Astrocyte of the cerebellum (primary cell): ENCODE measurements at regions not wholly inside any gene's neighbourhood (a gene's known extent, or its start where the extent isn't known, plus 50 kb on each side); places are given as distances from the start of the nearest gene placed in this dataset.
A peak's percentile ranks its signal among the peaks of the same experiment; 100 is the strongest.
"Not testable (repeated sequence)": the region's sequence is repeated elsewhere in the genome, so short reads cannot be mapped to it uniquely, and the experiment has no call there.

Experiments used
- DNase-seq: peaks from one replicate; pipeline ENCODE4 v3.0.0-alpha.2; 2011; ENCODE audit warnings: low read depth
- H3K4me3 ChIP-seq: 2 replicates; pipeline ENCODE4 v1.5.1; 2011; ENCODE audit warnings: mild to moderate bottlenecking, low read depth, low read length, moderate library complexity
- in situ Hi-C: cut with HindIII; loops from 2 replicates; pipeline ENCODE4 v1.10.0; 2017; ENCODE audit warnings: low sequenced_read_pairs

DNA sequence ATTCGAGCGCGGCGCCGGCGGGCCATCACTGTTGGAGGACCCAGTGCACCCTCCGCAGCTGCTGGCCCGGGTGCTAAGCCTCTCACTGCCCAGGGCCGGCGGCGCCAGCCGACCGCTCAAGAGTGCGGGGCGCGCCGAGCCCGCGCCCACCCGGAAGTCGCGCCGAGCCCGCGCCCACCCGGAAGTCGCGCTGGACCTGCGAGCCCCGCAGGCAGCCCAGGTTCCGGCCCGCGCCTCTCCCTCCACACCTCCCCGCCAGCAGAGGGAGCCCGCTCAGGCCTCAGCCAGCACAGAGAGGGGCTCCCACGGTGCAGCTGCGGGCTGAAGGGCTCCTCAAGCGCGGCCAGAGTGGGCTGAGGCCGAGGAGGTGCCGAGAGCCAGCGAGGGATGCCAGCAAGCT, 170.8 kb downstream of the GTF2H2C_2 start:
- DNase-seq, in situ Hi-C loops: not testable (repeated sequence)
- peak overlapping the region; percentile 14 for H3K4me3 ChIP-seq
